ENCODE measurements at regions not wholly inside any gene's neighbourhood (a gene's known extent, or its start where the extent isn't known, plus 50 kb on each side); places are given as distances from the start of the nearest gene placed in this dataset.
"Not testable (repeated sequence)": the region's sequence is repeated elsewhere in the genome, so short reads cannot be mapped to it uniquely, and the experiment has no call there.

GRCh38 chr11:22920939-22921565, 60.8 kb upstream of the CCDC179 start:
- CTCF ChIA-PET = interaction anchor here (0.6 to 1.0 kb wide), 2 partner anchors 11 to 58 kb away, joined by 3 to 4 read pairs; no protein-coding TSS in a partner anchor
- no peak overlapping the region for H3K27ac Mint-ChIP-seq
- H3K9me3 Mint-ChIP-seq = no peaks in the 10 kb centered on the region
- no peak overlapping the region for H3K4me3 Mint-ChIP-seq
- H3K27me3 Mint-ChIP-seq = no peaks in the 10 kb centered on the region
- H3K4me1 Mint-ChIP-seq (ENCODE audit: low read depth) = peaks cover 4% of the 10 kb centered on the region
- H3K36me3 Mint-ChIP-seq = no peaks in the 10 kb centered on the region
- intact Hi-C loops (cut with micrococcal nuclease) = no loop called here
- POLR2A ChIA-PET = no interaction called here
- peak; percentile 14 for DNase-seq

- Mint-ChIP-seq H3K4me1 (ENCODE audit: low read depth) (peaks cover 4% of the 10 kb centered on the region), H3K9me3 (no peaks in the 10 kb centered on the region), H3K27ac (no peak overlapping the region), H3K27me3 (no peaks in the 10 kb centered on the region), H3K36me3 (no peaks in the 10 kb centered on the region), H3K4me3 (no peak overlapping the region)
- DNase-seq = no peak
- ChIA-PET CTCF (interaction anchor here (2.5 kb wide), 1 partner anchor 47 kb away, joined by 8 read pairs; no protein-coding TSS in a partner anchor), POLR2A (no interaction called here)
- intact Hi-C loops (cut with micrococcal nuclease) = no loop called here
These were observed 62.4 kb upstream of the CCDC179 start for GRCh38 chr11:22922672-22923071.

GRCh38 chr11:22923561-22923960, 63.3 kb upstream of the CCDC179 start:
- intact Hi-C loops (cut with micrococcal nuclease) = no loop called here

GRCh38 chr11:22926341-22926740, 66.1 kb upstream of the CCDC179 start:
- no peaks in the 10 kb centered on the region for H3K36me3 Mint-ChIP-seq
- ChIA-PET POLR2A (no interaction called here), CTCF (interaction anchor here (1.2 kb wide), 1 partner anchor 9 kb away, joined by 3 read pairs; no protein-coding TSS in a partner anchor)
- no peak overlapping the region for H3K27ac Mint-ChIP-seq
- intact Hi-C loops (cut with micrococcal nuclease) = no loop called here
- no peaks in the 10 kb centered on the region for H3K4me1 Mint-ChIP-seq (ENCODE audit: low read depth)
- H3K27me3 Mint-ChIP-seq = no peaks in the 10 kb centered on the region
- H3K9me3 Mint-ChIP-seq = no peaks in the 10 kb centered on the region
- H3K4me3 Mint-ChIP-seq = no peak overlapping the region
- DNase-seq = no peak

More at GRCh38 chr11:22923561-22923960, 63.3 kb upstream of the CCDC179 start:
- ChIA-PET POLR2A (no interaction called here), CTCF (interaction anchor here (2.5 kb wide), 1 partner anchor 48 kb away, joined by 8 read pairs; no protein-coding TSS in a partner anchor)
- no peak overlapping the region for H3K27ac Mint-ChIP-seq
- no peak overlapping the region for H3K4me3 Mint-ChIP-seq
- no peak for DNase-seq
- no peaks in the 10 kb centered on the region for H3K27me3 Mint-ChIP-seq
- no peaks in the 10 kb centered on the region for H3K9me3 Mint-ChIP-seq
- no peaks in the 10 kb centered on the region for H3K36me3 Mint-ChIP-seq
- H3K4me1 Mint-ChIP-seq (ENCODE audit: low read depth) = peaks cover 4% of the 10 kb centered on the region

GRCh38 chr11:22927793-22928192, 67.5 kb upstream of the CCDC179 start:
- ChIA-PET POLR2A (no interaction called here), CTCF (interaction anchor here (0.6 kb wide), 1 partner anchor 58 kb away, joined by 3 read pairs; no protein-coding TSS in a partner anchor)
- Mint-ChIP-seq H3K27me3 (no peaks in the 10 kb centered on the region), H3K4me1 (ENCODE audit: low read depth) (no peaks in the 10 kb centered on the region), H3K36me3 (no peaks in the 10 kb centered on the region), H3K9me3 (no peaks in the 10 kb centered on the region), H3K27ac (no peak overlapping the region), H3K4me3 (no peak overlapping the region)
- intact Hi-C loops (cut with micrococcal nuclease) = no loop called here
- no peak for DNase-seq

GRCh38 chr11:22928207-22928917, 68.1 kb upstream of the CCDC179 start:
- DNase-seq = no peak
- no peak overlapping the region for H3K4me3 Mint-ChIP-seq
- no peaks in the 10 kb centered on the region for H3K36me3 Mint-ChIP-seq
- H3K9me3 Mint-ChIP-seq = no peaks in the 10 kb centered on the region
- POLR2A ChIA-PET = no interaction called here
- CTCF ChIA-PET = interaction anchor here (0.6 kb wide), 1 partner anchor 59 kb away, joined by 3 read pairs; no protein-coding TSS in a partner anchor
- no peaks in the 10 kb centered on the region for H3K4me1 Mint-ChIP-seq (ENCODE audit: low read depth)
- H3K27me3 Mint-ChIP-seq = no peaks in the 10 kb centered on the region
- intact Hi-C loops (cut with micrococcal nuclease) = no loop called here
- H3K27ac Mint-ChIP-seq = no peak overlapping the region

GRCh38 chr11:22930816-22931594, 70.7 kb upstream of the CCDC179 start:
- ChIA-PET POLR2A (no interaction called here), CTCF (interaction anchor here (0.9 kb wide), 1 partner anchor 10 kb away, joined by 3 read pairs; no protein-coding TSS in a partner anchor)
- DNase-seq = no peak
- intact Hi-C loops (cut with micrococcal nuclease) = no loop called here
- no peak overlapping the region for H3K4me3 Mint-ChIP-seq
- no peaks in the 10 kb centered on the region for H3K4me1 Mint-ChIP-seq (ENCODE audit: low read depth)
- no peaks in the 10 kb centered on the region for H3K36me3 Mint-ChIP-seq
- no peaks in the 10 kb centered on the region for H3K9me3 Mint-ChIP-seq
- H3K27ac Mint-ChIP-seq = no peak overlapping the region
- H3K27me3 Mint-ChIP-seq = no peaks in the 10 kb centered on the region

GRCh38 chr11:22938691-22939090, 78.4 kb upstream of the CCDC179 start:
- no peaks in the 10 kb centered on the region for H3K4me1 Mint-ChIP-seq (ENCODE audit: low read depth)
- H3K36me3 Mint-ChIP-seq = peaks cover 4% of the 10 kb centered on the region
- H3K27me3 Mint-ChIP-seq = no peaks in the 10 kb centered on the region
- peaks cover 12% of the 10 kb centered on the region for H3K9me3 Mint-ChIP-seq
- intact Hi-C loops (cut with micrococcal nuclease) = no loop called here
- no peak overlapping the region for H3K4me3 Mint-ChIP-seq
- DNase-seq = no peak
- no peak overlapping the region for H3K27ac Mint-ChIP-seq
- CTCF ChIA-PET = interaction anchor here (1.0 kb wide), 1 partner anchor 62 kb away, joined by 3 read pairs; no protein-coding TSS in a partner anchor
- POLR2A ChIA-PET = no interaction called here

GRCh38 chr11:22941544-22941943, 81.3 kb upstream of the CCDC179 start:
- intact Hi-C loops (cut with micrococcal nuclease); H3K36me3 Mint-ChIP-seq; H3K4me3 Mint-ChIP-seq; H3K27me3 Mint-ChIP-seq; POLR2A ChIA-PET; H3K27ac Mint-ChIP-seq; H3K4me1 Mint-ChIP-seq (ENCODE audit: low read depth); DNase-seq; CTCF ChIA-PET: not testable (repeated sequence)
- peaks cover 12% of the 10 kb centered on the region for H3K9me3 Mint-ChIP-seq

- CTCF ChIA-PET = no interaction called here
- peaks cover 20% of the 10 kb centered on the region for H3K9me3 Mint-ChIP-seq
- no peaks in the 10 kb centered on the region for H3K36me3 Mint-ChIP-seq
These were observed 97.5 kb upstream of the CCDC179 start for GRCh38 chr11:22957786-22958185.

GRCh38 chr11:22974251-22974650, 114.0 kb upstream of the CCDC179 start:
- Mint-ChIP-seq H3K36me3 (peaks cover 6% of the 10 kb centered on the region), H3K4me1 (ENCODE audit: low read depth) (no peaks in the 10 kb centered on the region), H3K27me3 (no peaks in the 10 kb centered on the region), H3K4me3 (no peak overlapping the region), H3K27ac (no peak overlapping the region), H3K9me3 (peaks cover 30% of the 10 kb centered on the region)
- POLR2A ChIA-PET = no interaction called here
- intact Hi-C loops (cut with micrococcal nuclease) = no loop called here
- CTCF ChIA-PET = no interaction called here
- DNase-seq = no peak

More at GRCh38 chr11:22957786-22958185, 97.5 kb upstream of the CCDC179 start:
- Mint-ChIP-seq H3K27ac (no peak overlapping the region), H3K4me1 (ENCODE audit: low read depth) (no peaks in the 10 kb centered on the region), H3K4me3 (no peak overlapping the region), H3K27me3 (no peaks in the 10 kb centered on the region)
- DNase-seq = no peak
- POLR2A ChIA-PET = no interaction called here
- intact Hi-C loops (cut with micrococcal nuclease) = no loop called here

- peaks cover 4% of the 10 kb centered on the region for H3K36me3 Mint-ChIP-seq
- no peak overlapping the region for H3K4me3 Mint-ChIP-seq
- H3K4me1 Mint-ChIP-seq (ENCODE audit: low read depth) = no peaks in the 10 kb centered on the region
- ChIA-PET POLR2A (no interaction called here), CTCF (no interaction called here)
- peak; percentile 35 for DNase-seq
- no peaks in the 10 kb centered on the region for H3K27me3 Mint-ChIP-seq
- H3K9me3 Mint-ChIP-seq = peaks cover 27% of the 10 kb centered on the region
- intact Hi-C loops (cut with micrococcal nuclease) = no loop called here
- no peak overlapping the region for H3K27ac Mint-ChIP-seq
These were observed 115.9 kb upstream of the CCDC179 start for GRCh38 chr11:22976146-22976545.
